GM10266 (cell line): ENCODE measurements at regions not wholly inside any gene's neighbourhood (a gene's known extent, or its start where the extent isn't known, plus 50 kb on each side); places are given as distances from the start of the nearest gene placed in this dataset.

ENCODE experiments used
- DNase-seq: peaks from one replicate; pipeline ENCODE4 v3.0.0; 2012; ENCODE audit errors: extremely low spot score
- CTCF ChIP-seq: IDR thresholded peaks from 2 replicates; pipeline ENCODE4 v1.5.1; 2012; ENCODE audit warnings: mild to moderate bottlenecking, low read depth; ENCODE audit not compliant: control insufficient read depth, insufficient read depth; ENCODE audit errors: missing control alignments

DNA sequence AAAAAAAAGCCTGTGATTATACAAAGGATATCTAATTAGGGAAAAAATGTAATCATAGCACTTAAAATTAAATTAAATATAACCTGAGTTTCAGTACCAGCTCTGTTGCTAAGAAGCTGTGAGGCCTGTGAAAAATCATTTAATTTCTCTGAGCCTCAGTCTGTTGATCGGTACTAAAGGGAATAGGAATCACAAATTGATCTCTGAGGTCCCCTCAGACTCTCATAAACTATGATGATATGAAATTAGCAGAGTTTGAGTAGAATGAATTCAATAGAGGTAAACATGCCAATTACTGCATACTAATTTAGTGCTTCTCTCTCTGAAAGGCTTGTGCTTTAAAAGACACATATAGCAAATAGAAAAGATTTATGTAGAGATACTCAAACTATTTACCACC is 416.8 kb upstream of the NCAM2 start:
- DNase-seq = no peak
- no peak for TF ChIP-seq CTCF

DNA sequence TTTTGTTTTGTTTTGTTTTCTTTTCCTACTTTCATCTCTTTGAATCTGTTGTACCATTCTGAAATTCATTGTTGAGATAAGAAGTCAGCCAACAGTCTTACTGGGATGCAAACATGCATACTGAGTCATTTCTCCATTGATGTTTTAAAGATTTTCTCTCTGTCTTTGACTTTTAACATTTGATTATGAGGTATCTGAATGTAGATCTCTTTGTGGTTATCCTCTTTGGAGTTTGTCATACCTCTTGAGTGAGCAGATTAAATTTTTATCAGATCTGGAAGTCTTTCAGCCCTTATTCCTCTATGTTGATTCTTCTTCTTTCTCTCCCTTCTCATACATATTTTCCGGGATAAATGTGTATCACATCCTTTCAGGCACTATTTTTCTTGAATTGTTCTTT is 406.9 kb upstream of the NCAM2 start:
- no peak for TF ChIP-seq CTCF
- DNase-seq = no peak

- no peak for TF ChIP-seq CTCF
- no peak for DNase-seq
These were observed 405.7 kb upstream of the NCAM2 start for GRCh38 chr21:20592463-20592862.

DNA sequence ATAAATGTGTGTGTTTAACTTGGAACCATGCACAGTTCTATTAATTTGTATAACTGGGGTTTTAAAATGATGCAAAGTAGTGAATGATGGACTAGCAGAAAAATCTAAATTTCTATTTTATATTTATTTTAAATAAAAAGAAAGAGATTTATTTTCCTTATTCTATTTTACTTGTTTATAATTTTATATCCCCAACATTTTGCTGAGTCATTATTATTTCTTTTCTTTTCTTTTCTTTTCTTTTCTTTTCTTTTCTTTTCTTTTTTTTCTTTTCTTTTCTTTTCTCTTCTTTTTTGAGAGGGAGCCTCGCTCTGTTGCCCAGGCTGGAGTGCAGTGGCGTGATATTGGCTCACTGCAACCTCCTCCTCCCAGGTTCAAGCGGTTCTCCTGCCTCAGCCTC is 395.0 kb upstream of the NCAM2 start:
- no peak for TF ChIP-seq CTCF
- DNase-seq = no peak

DNA sequence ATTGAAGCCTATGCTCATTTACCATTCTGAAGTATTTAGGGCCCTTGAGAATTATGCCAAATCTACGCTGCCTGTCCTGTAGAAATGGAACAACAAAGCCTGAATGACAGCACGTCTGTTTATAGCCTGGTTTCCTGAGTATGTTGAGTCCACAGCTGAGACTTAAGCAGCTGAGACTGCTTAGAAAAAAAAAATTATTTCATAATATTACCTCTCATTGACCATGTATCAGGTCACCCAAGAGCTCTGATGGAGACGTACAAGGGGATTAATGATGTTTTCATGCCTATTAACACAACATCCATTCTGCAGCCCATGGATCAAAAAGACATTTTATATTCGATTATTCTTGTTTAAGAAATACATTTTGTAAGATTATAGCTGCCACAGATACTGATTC is 387.2 kb upstream of the NCAM2 start:
- DNase-seq = no peak
- TF ChIP-seq CTCF = no peak

DNA sequence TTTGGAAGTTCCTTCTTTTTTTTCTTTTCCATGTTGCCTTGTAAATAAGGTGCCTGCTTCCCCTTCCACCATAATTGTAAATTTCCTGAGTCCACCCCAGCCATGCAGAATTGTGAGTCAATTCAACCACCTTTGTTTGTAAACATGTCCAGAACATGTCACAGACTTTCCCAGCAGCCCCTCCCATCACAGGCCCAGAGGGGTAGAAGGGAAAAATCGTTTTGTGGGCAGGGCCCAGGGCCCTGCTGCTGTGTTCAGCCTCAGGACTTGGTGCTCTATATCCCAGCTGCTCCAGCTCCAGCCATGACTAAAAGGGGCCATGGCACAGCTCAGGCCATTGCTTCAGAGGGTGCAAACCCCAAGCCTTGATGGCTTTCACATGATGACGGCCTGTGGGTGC is 384.6 kb upstream of the NCAM2 start:
- no peak for TF ChIP-seq CTCF

GRCh38 chr21:20617130-20617529 is 381.1 kb upstream of the NCAM2 start:
- TF ChIP-seq CTCF = no peak
- no peak for DNase-seq

More for the DNA sequence above, 384.6 kb upstream of the NCAM2 start:
- no peak for DNase-seq
